ENCODE measurements at regions not wholly inside any gene's neighbourhood (a gene's known extent, or its start where the extent isn't known, plus 50 kb on each side); places are given as distances from the start of the nearest gene placed in this dataset.

- TF ChIP-seq CTCF (IDR thresholded peaks at IDR 0.05; ENCODE audit: insufficient read depth, low read depth, low read length) (no peak), EZH2 (IDR thresholded peaks at IDR 0.05; ENCODE audit: insufficient read depth, low read length) (no peak)
These were observed 853.5 kb downstream of the TUSC7 start for GRCh38 chr3:117563063-117563462.

Measured in astrocyte (in vitro differentiated cells and primary cell).